Aorta (tissue), 5 donors: ENCODE measurements at regions not wholly inside any gene's neighbourhood (a gene's known extent, or its start where the extent isn't known, plus 50 kb on each side); places are given as distances from the start of the nearest gene placed in this dataset.
"Not testable (repeated sequence)": the region's sequence is repeated elsewhere in the genome, so short reads cannot be mapped to it uniquely, and the experiment has no call there.

Source experiments
- ATAC-seq: fragments of 200-7000 bp; cut with Tn5 transposase; one replicate; pipeline ENCODE4 v1.9.1; 2022; ENCODE audit warnings: moderate library complexity; ENCODE audit not compliant: low FRiP score
- DNase-seq, 2 donors: peaks; one replicate each; pipeline ENCODE4 v3.0.0-alpha.2; 2020
- H3K27ac ChIP-seq, 2 donors: one replicate each; pipeline ENCODE4 v1.5.1; 2013; ENCODE audit warnings: low read length in 2 of 2, mild to moderate bottlenecking in 2 of 2, moderate library complexity in 2 of 2, control low read depth in 1 of 2, inconsistent platforms in 1 of 2, low read depth in 1 of 2
- H3K27me3 ChIP-seq, 2 donors: one replicate each; pipeline ENCODE4 v1.6.1; 2013; ENCODE audit warnings: control low read depth in 1 of 2, low read length in 1 of 2, mild to moderate bottlenecking in 1 of 2, moderate library complexity in 1 of 2; ENCODE audit not compliant: insufficient read depth in 2 of 2, control insufficient read depth in 1 of 2
- H3K36me3 ChIP-seq, 2 donors: one replicate each; pipeline ENCODE4 v1.6.1; 2013; ENCODE audit warnings: control low read depth in 1 of 2, low read length in 1 of 2, mild to moderate bottlenecking in 1 of 2; ENCODE audit not compliant: insufficient read depth in 2 of 2, control insufficient read depth in 1 of 2
- H3K4me1 ChIP-seq, 2 donors: one replicate each; pipeline ENCODE4 v1.6.1; 2013; ENCODE audit warnings: low read length in 2 of 2, control low read depth in 1 of 2, mild to moderate bottlenecking in 1 of 2, moderate library complexity in 1 of 2; ENCODE audit not compliant: insufficient read depth in 2 of 2, control insufficient read depth in 1 of 2
- H3K4me3 ChIP-seq, 2 donors: one replicate each; pipeline ENCODE4 v1.5.1; 2013; ENCODE audit warnings: low read length in 2 of 2, control low read depth in 1 of 2, mild to moderate bottlenecking in 1 of 2
- H3K9me3 ChIP-seq: one replicate; pipeline ENCODE4 v1.6.1; 2013; ENCODE audit warnings: mild to moderate bottlenecking, low read length; ENCODE audit not compliant: control insufficient read depth
- whole genome bisulfite sequencing, 2 donors: extraction: QIAGEN DNeasy Blood & Tissue Kit; methylation state at CpG; one replicate each; pipeline ENCODE4 v1.1.7; 2013; 5-methylcytosine and 5-hydroxymethylcytosine counted together
- intact Hi-C, 2 donors: fragments of 100-400 bp; cut with DNase I; formaldehyde crosslinking; loops; one replicate each; pipeline versions ENCODE4 v1.14.2 to v1.15.0; 2022
- donor health status: healthy with polysubstance abuse.
- donor health status: Bipolar disorder and iron deficiency.
- donor health status: DM: no; HTN: no; CAD: no.
- donor health status: DM: no; HTN: no; CAD: no.
- donor health status: DM: yes; HTN: yes; CAD: no.

DNA sequence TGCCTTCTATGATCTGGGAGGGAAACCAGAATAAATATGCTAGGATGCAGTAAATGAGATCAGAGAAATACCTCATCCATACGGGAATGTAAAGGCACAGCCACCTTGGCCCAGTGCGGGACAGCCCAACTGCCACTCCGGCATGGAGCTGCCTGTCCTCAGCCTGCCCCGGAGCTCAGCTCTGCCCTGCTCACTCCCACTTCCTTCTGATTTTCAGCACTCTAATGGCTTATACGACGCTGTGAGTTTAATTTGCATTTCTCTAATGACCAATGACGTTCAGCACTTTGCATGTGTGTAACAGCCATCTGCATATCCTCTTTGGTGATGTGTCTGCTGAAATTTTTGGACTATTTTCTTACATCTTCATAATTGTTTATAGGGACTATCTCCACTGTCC lies 172.5 kb upstream of the RAB6C start:
- H3K4me3 ChIP-seq, result no peak overlapping the region
- no peaks in the 10 kb centered on the region for H3K27me3 ChIP-seq
- H3K27ac ChIP-seq, result no peak overlapping the region
- ATAC-seq (no peak), DNase-seq (no peak)
- H3K36me3 ChIP-seq, result no peaks in the 10 kb centered on the region
- H3K9me3 ChIP-seq, result peaks cover 1% of the 10 kb centered on the region
- WGBS, 2 donors, result 50 to 56% methylated on average over 7 of the region's 7 CpGs
- no peaks in the 10 kb centered on the region for H3K4me1 ChIP-seq
- intact Hi-C loops, result no loop called here

GRCh38 chr2:129807642-129808338 lies 171.7 kb upstream of the RAB6C start:
- intact Hi-C loops, H3K4me1 ChIP-seq, ATAC-seq, H3K9me3 ChIP-seq, H3K36me3 ChIP-seq, H3K27ac ChIP-seq, H3K4me3 ChIP-seq, H3K27me3 ChIP-seq, DNase-seq: not testable (repeated sequence)
- WGBS, 2 donors, result 76 to 77% methylated on average over 21 of the region's 22 CpGs

GRCh38 chr2:129810521-129810920 lies 168.9 kb upstream of the RAB6C start:
- H3K36me3 ChIP-seq, result no peaks in the 10 kb centered on the region
- no peak overlapping the region for H3K27ac ChIP-seq
- no peaks in the 10 kb centered on the region for H3K4me1 ChIP-seq
- 64 to 79% methylated on average over 3 of the region's 3 CpGs for WGBS, 2 donors
- H3K27me3 ChIP-seq, result no peaks in the 10 kb centered on the region
- DNase-seq, result no peak
- intact Hi-C loops, result no loop called here
- H3K4me3 ChIP-seq, result no peak overlapping the region
- ATAC-seq, result no peak
- peaks cover 4% of the 10 kb centered on the region for H3K9me3 ChIP-seq

DNA sequence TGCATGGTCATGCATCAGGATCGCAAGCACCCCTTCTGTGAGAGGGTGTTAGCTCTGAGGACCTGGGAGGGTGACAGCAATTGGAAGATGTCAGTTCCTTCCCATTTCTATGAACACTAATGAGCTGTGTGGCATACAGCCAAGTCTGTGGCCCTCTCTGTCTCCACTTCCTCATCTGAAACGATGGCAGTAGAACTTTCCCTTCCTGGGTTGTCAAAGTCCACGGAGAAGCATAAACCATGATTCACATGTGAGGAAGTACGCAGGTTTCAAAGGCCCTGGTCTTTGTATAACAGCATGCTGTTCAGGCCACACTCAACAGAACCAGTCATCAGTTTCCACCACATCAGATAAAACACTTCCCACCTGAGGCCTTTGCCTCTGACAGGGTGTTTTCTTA lies 167.4 kb upstream of the RAB6C start:
- H3K27me3 ChIP-seq, result no peaks in the 10 kb centered on the region
- peaks cover 2% of the 10 kb centered on the region for H3K9me3 ChIP-seq
- peak in 1 of 2 donors; percentile 87 for DNase-seq
- 62 to 63% methylated on average over 4 of the region's 4 CpGs for WGBS, 2 donors
- no peaks in the 10 kb centered on the region for H3K4me1 ChIP-seq
- H3K36me3 ChIP-seq, result no peaks in the 10 kb centered on the region
- ATAC-seq, result no peak
- intact Hi-C loops, result no loop called here
- H3K27ac ChIP-seq, result no peak overlapping the region
- no peak overlapping the region for H3K4me3 ChIP-seq

- H3K27me3 ChIP-seq, result no peaks in the 10 kb centered on the region
- no peak for ATAC-seq
- peaks cover 2% of the 10 kb centered on the region for H3K9me3 ChIP-seq
- 92 to 93% methylated on average over 3 of the region's 3 CpGs for WGBS, 2 donors
- no peak overlapping the region for H3K4me3 ChIP-seq
- no peaks in the 10 kb centered on the region for H3K36me3 ChIP-seq
- intact Hi-C loops, result no loop called here
- no peak overlapping the region for H3K27ac ChIP-seq
- no peak for DNase-seq
- H3K4me1 ChIP-seq, result no peaks in the 10 kb centered on the region
These were observed 166.8 kb upstream of the RAB6C start for GRCh38 chr2:129812654-129813053.

DNA sequence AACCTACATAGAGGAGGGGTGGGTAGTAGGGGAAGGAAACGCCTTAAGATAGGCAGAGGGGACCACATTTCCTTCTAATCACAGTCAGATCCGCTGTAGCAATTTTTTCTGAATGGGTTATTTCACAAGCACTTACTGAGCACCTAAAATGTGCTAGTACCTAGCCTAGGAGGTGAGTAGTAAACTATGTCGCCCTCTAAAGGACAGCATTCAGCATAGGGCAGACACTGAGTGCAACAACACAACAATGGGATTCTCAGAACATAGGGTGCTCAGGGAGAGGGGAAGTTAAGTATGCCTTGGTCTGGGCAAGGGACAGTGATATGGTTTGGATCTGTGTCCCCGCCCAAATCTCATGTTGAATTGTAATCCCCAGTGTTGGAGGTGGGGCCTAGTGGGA lies 166.1 kb upstream of the RAB6C start:
- intact Hi-C loops, result no loop called here
- WGBS, 2 donors, result 78 to 82% methylated on average over 4 of the region's 4 CpGs
- H3K27ac ChIP-seq, result no peak overlapping the region
- no peaks in the 10 kb centered on the region for H3K27me3 ChIP-seq
- DNase-seq, result no peak
- no peaks in the 10 kb centered on the region for H3K4me1 ChIP-seq
- H3K9me3 ChIP-seq, result peaks cover 2% of the 10 kb centered on the region
- H3K36me3 ChIP-seq, result no peaks in the 10 kb centered on the region
- H3K4me3 ChIP-seq, result no peak overlapping the region
- no peak for ATAC-seq

GRCh38 chr2:129816813-129817574 lies 162.5 kb upstream of the RAB6C start:
- H3K9me3 ChIP-seq, result peaks cover 2% of the 10 kb centered on the region
- H3K36me3 ChIP-seq, result no peaks in the 10 kb centered on the region
- H3K27me3 ChIP-seq, result no peaks in the 10 kb centered on the region
- ATAC-seq (no peak), DNase-seq (no peak)
- WGBS, 2 donors, result 85 to 90% methylated on average over 16 of the region's 16 CpGs
- intact Hi-C loops, result no loop called here
- H3K4me1 ChIP-seq, result no peaks in the 10 kb centered on the region
- no peak overlapping the region for H3K4me3 ChIP-seq
- no peak overlapping the region for H3K27ac ChIP-seq

DNA sequence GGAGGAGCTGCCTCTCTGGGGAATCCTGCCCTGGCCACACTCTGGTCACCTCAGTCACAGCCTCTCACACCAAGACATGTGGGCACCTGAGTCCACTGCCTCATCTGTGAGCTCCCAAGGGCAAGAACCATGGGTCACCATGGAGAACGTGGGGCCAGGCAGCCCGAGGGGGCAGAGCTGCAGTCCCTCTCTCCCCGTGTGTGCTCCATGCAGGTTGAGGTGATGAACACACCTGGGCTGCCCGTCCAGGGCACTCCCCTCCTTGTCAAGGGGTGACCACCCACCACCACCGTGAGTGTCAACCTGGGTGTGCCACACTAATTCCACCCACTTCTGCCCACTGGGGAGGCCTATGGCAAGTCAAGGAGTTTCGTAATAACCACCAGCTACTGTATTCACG lies 159.6 kb upstream of the RAB6C start:
- Histone ChIP-seq H3K4me1 (no peaks in the 10 kb centered on the region), H3K27me3 (no peaks in the 10 kb centered on the region), H3K4me3 (no peak overlapping the region), H3K36me3 (no peaks in the 10 kb centered on the region), H3K27ac (no peak overlapping the region), H3K9me3 (peaks cover 2% of the 10 kb centered on the region)
- 90 to 93% methylated on average over 7 of the region's 7 CpGs for WGBS, 2 donors
- DNase-seq (no peak), ATAC-seq (peak; percentile 19)
- intact Hi-C loops, result no loop called here

DNA sequence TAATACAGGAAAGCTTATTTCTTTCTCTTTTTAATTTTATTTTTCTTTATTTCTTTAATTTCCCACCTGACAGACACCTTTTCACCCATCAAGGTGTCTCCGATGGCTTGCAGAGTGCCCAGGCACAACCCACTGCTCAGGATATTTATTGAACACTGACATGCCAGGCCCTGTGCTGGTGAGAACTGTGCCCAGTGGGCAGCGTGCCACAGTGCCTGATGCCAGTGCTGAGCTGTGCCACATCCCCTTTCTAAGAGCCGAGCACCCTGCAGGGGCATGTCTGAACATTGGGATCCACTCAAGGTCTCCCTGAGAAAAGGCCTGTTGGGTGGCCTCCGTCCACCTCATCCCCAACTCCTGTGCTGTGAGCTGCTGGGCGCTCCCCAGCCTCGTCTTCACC lies 158.6 kb upstream of the RAB6C start:
- ATAC-seq, result no peak
- H3K4me1 ChIP-seq, result no peaks in the 10 kb centered on the region
- intact Hi-C loops, result no loop called here

More for the DNA sequence above, 158.6 kb upstream of the RAB6C start:
- Histone ChIP-seq H3K36me3 (no peaks in the 10 kb centered on the region), H3K27ac (no peak overlapping the region), H3K4me3 (no peak overlapping the region), H3K27me3 (no peaks in the 10 kb centered on the region), H3K9me3 (no peaks in the 10 kb centered on the region)
- no peak for DNase-seq
- WGBS, 2 donors, result 79 to 80% methylated on average over 6 of the region's 6 CpGs
